ENCODE measurements at regions not wholly inside any gene's neighbourhood (a gene's known extent, or its start where the extent isn't known, plus 50 kb on each side); places are given as distances from the start of the nearest gene placed in this dataset.

GRCh38 chr10:21213381-21213780 is 312.1 kb downstream of the SKIDA1 start:
- TF ChIP-seq EED (IDR thresholded peaks at IDR 0.05; ENCODE audit: low read depth), result no peak
- no peak for TF ChIP-seq MXI1 (IDR thresholded peaks at IDR 0.05; ENCODE audit: low read depth, low read length)
- no peak for TF ChIP-seq NBN (IDR thresholded peaks at IDR 0.05)
